Amniotic epithelial cell (primary cell): ENCODE measurements at regions not wholly inside any gene's neighbourhood (a gene's known extent, or its start where the extent isn't known, plus 50 kb on each side); places are given as distances from the start of the nearest gene placed in this dataset.

Experiments used
- DNase-seq: peaks from one replicate; pipeline ENCODE4 v3.0.0-alpha.2; 2010; ENCODE audit warnings: low read depth

DNA sequence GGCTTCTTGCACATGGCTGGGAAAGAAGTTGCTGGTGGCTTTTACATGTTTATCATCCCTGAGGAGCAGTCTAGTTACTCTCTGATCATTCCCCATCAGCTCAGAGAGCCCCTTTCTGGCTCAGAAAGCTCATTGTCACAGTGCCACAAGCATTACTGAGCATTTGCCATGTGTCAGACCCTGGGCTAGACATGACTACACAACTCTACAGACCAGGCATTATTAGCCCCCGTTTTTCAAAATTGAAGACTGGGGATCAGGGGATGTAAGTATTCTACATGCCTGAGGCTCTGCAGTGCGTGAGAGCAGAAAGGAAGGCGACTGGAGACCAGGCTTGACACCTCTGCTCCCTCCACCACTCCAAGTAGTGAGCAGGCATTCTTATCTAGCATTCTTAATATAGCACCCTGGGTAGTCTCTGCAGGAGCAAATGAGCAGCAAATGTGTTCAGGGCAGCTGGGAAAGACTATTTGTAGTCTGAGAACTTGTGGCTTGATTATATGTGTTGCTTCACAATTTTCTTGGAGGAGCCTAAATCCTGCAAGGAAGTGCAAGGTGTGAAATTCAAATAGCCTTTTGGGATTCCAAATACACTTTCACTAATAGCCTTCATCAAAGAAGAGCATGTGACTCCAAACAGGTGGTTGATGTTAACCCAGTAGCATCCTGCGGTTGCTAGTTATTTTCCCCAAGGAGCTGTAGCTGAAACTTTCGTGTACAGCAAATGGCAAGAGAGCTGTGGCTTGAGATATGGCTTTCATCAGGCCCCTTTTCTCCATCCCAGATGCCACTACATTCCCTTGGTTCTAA lies 143.2 kb downstream of the DDX1 start:
- no peak for DNase-seq

DNA sequence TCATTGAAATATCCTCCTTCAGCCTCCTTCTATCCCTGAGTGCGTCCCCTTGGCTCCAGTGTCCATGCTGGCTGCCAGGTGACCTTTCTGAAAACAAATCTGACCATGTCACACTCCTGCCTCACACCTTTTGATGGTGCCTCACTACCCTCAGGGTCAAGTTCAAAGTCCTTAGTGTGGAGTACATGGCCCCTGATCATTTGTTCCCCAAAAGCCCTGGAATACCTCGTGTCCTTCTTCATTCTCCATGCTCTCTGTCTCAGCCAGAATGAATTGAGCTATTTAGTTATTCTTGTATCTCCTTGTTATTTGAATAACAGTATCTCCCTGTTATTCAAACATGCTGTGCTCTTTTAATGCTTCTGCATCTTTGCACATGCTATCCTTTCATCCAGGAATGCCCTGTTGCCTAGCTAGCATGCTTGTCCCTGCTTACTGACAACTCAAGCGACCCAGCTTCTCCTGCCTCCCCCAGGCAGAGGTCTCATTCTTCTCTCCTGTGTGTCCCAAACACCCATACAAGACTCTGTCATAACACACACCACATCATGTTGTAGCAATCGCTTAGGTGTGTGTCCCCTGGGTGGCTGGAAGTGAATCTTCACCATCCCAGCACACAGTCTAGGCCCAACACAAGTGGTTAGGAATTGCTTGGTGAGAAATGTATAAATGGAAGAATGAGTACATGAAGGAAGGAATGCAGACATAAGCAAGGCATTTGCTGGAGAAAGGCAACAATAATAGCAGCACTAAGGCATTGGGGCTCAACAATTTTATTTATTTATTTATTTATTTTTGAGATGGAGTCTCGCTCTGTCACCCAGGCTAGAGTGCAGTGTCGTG lies 144.0 kb downstream of the DDX1 start:
- no peak for DNase-seq

DNA sequence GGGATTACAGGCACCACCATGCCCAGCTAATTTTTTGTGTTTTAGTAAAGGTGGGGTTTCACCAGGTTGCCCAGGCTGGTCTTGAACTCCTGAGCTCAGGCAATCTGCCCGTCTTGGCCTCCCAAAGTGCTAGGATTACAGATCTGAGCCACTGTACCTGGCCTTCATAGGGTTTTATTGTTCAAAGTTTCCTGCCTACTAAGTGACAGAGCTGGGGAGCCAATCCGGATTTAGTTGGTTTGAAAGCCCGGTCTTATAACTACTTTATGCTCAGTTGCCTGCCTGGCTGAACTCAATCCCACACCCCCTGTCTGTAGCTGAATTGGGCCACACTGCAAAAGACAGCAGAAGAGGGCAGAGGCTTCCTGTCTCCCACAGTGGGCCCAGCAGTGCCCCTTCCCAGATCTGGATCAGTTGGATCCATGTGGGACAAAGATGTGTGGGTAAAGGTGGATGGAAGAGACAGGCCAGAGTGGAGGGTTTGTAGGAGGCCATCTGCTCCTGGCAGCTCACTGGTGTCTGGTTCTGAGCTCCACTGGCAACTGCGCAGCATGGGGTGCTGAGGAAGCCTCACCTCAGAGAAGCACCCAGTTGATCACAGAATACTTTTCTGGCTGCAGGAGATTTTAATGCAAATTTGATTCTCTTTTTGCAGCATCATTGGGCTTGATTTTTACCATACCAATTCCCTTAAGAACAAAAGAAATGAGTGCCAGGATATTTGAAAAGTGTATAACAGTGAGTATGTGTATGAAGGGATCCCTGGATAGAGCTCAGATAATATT lies 144.9 kb downstream of the DDX1 start:
- no peak for DNase-seq

DNA sequence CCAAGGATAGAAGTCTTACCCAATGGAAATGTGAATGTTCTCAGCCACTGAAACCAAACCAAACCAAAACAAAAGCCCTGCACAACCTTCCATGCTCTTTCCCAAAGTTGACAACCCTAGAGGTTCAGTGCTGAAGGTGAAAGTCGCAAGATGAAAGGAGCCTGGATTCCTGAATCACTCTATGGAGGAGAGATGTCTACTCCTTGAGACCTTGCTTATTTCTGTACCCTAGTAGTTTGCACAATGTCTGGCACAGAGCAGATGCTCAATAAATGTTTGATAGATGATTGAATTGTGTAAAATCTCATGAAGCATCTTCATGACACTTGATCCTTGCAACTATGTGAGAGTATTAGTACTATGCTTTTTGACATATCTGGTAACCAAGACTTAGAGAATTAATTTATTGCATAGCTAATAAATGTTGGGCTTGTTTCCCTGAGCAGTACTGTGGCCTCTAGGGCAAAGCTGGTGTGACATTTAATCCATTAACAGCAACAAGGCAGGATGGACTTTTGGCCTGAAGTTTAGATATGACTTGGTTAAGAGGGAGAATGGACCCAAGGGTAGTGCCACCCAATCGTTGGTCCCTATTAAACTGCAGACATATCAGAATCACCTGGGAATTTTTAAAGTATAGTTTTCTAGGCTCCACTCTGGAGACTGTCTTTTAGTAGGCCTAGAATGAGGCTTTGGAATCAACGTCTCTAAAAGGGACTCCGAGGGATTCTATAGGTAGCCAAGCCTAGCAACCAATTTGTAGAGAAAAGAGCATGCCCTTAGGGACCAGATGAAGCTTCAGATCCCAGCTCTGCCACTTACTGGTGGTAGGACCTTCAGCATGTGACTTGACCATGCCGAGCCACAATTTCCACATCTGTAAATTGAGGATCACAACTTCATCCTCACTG lies 145.9 kb downstream of the DDX1 start:
- DNase-seq, result no peak

DNA sequence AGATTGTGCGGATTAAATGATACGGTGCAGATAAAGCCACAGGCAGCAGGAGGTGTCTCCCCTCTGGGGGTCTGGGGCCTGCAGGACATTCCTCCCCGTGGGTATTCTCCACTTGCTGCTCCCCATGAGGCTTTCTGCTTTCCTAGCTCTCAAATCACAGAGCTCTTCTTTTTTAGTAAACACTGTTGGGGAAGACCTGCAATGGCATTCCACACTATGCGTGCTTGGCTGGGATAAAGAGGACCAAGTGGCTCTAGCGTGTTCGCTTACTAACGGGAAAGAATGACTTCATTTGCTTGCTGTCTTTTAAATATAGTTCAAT lies 146.5 kb downstream of the DDX1 start:
- DNase-seq, result no peak

DNA sequence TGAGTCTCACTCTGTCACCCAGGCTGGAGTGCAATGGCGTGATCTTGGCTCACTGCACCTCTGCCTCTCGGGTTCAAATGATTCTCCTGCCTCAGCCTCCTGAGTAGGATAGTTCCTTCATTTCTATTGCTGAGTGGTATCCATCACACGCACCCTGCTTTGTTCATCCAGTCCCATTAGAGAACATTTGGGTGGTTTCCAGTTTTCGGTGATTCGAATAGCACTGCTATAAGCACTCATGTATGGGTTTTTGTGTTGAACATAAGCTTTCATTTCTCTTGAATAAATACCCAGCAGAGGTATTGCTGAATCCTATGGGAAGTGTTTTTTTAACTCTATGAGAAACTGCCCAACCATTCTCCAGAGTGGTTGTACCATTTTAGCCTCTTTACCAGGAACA lies 147.3 kb downstream of the DDX1 start:
- DNase-seq, result no peak

DNA sequence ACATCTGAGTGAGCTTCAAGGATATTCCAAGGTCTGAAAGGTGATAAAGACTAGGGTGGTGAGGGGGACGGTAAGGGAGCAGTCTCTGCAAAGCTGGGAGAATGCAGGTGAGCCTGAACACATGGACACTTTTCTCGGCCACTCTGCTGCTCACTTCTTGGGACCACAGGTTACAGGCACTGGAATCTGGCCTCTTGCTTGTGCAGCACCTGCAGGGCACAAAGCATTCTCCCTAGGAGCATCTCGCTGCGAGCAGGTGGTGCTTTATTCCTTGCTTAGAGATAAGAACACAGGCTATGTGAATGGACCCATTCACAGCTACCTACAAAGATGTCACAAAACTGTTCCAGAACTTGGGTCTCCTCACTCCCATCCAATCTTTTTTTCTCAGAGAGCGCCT lies 153.2 kb downstream of the DDX1 start:
- no peak for DNase-seq

DNA sequence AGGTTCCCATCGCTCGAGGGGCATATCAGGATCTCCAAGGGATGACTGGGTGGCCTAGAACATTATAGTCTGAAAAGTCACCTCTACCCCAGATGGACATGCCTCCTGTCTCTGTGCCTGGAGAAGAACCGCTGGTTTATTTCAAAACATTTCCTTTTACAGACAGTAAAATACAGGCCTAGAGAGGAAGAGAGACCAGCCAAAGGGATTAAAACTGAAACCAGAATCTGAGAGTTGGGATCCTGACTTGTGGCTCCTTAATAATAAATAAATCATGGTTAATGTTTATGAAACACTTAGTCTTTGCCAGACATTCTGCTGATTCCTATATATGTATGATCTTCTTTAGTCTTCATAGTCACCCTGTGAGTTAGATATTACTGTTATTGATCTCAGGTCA lies 153.7 kb downstream of the DDX1 start:
- peak; percentile 26 for DNase-seq

DNA sequence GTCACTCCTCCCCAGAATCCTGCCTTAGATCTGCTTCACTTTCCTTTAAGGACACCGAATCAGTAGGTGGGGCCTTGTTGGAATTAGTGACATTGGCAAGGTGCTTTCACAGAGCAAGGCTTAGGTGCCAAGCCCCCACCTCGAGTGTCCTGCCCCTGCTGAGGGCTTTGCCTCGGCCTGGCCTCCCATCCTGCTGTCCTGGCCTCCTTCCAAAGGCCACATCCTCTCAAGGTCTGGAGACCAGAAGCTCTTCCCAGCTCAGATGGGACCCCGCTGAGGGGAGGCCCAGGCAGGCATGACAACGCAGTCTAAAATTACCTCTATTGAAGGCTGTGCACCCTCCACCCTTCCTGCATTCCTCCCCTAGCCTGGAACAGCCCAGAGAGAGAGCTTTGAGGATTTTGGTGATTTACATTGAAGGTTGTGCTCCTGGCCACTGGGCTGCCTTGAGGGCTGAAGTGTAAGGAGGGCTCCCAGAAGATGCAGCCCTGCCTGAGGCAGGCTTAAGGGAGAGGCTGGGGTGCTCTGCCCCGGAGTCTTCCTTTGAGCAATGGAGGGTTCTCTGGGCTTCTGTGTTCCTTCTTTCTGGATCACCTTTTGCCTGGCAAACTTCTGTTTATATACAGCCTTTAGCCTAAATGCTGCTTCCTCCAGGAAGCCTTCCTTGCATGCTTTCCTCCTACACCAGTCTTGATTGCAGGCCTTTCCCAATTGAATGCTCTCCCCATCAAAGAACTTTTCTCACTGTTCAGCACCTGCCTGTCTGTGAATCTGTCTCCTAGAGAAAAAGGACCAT lies 154.4 kb downstream of the DDX1 start:
- DNase-seq, result no peak

DNA sequence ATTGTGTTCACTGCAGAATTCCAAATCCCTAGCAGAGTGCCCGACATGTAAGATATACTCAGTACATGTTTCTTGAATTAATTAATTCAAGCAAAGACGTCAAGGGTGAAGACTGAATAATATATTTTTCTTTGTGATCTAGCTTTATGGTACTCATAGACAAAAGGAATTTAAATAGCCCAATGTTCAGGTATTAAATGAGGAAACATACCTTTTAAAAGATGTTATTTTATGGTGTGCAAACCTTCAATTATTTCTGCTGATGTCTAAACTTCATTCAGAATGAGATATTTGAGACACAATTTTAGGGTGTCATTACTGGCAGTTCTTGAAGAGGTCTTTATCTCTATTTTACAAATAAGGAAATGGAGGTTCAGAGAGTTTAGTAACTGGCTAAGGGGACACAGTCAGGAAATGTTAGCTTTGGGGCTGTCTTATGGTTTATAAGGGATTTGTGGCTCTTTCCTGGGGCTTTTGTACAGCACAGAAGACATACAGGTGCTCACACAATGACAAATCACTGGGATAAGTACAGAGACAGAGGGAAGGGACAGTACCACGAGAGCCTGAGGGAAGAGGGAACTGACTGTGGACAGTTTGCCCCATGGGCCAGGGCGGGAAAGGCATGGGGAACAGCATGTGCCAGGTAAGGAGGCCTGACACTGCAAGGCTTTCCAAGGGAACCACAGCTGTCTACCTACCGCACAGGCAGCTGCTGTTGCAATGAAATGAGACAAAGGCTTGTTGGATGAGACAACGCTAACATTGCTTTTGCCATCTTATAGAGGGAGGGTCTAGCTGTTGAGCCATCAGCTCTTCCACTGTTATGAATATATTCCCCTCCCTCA lies 155.3 kb downstream of the DDX1 start:
- DNase-seq, result no peak

DNA sequence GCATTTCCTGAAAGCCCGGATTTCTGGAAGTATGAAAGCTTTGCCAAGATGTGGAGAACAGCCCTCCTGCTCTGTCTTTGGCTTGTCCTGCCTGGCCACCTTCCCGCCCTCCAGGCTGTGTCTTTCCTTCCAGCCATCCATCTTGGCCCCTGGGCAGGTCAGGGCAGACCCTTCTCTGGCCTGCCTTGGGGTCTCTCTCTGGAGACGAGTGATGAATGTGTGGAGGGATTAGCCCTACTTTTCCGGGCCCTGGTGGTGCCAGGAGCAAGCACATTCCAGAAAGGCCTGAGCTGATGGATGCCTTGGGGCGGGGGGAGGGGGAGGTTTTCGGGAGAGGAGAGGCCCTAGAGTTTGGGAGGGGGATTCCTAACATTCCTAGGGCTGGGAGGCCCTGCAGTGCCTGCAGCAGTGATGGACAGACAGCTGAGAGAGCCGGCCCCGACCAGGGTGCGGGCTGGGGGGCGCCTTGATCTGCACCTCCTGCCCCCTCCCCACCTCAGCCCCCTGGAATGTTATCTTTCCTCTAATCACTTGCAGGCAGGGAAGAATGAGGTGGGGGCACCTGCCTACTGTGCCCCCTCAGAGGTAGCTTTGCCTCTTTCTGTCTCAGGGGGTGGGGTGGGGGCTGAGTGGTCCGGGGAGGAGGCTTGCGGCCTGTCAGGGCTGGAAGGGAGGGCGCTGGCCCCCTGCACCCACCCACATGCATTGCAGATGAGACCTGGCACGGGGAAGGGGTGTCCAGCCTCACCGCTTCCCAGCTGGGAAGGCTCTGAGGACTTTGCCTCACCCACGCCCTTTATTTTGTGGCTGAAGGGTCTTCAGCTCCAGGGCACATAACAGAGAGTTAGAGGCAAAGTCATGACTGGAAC lies 156.2 kb downstream of the DDX1 start:
- DNase-seq, result peak; percentile 33

DNA sequence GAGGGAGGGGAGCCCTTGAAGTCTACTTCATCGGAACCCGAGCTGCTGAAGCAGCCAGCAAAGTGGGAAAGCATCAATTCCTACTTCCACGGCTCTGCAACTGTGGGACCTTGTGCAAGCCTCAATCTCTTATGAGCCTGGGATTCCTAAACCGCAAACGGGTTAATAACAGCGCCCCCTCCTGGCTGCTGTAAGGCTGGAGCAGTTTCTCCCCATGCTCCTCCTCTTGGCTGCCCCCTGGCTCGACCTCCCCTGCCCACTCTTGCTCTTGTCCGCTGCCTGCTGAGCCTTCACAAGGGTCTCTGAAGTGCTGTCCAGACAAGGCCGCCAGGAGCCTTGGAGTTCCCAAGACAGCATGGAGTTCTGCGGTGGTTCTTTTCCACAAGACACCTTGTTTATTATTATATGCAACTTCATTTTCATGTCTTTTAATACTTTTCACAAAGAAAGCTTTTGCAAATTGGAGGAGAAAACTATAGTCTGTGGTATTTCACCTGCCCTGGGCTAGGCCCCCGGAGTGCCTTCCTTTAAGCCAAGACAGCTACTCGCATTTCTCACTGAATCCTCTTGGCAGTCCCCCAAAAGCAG lies 157.2 kb downstream of the DDX1 start:
- peak; percentile 68 for DNase-seq

DNA sequence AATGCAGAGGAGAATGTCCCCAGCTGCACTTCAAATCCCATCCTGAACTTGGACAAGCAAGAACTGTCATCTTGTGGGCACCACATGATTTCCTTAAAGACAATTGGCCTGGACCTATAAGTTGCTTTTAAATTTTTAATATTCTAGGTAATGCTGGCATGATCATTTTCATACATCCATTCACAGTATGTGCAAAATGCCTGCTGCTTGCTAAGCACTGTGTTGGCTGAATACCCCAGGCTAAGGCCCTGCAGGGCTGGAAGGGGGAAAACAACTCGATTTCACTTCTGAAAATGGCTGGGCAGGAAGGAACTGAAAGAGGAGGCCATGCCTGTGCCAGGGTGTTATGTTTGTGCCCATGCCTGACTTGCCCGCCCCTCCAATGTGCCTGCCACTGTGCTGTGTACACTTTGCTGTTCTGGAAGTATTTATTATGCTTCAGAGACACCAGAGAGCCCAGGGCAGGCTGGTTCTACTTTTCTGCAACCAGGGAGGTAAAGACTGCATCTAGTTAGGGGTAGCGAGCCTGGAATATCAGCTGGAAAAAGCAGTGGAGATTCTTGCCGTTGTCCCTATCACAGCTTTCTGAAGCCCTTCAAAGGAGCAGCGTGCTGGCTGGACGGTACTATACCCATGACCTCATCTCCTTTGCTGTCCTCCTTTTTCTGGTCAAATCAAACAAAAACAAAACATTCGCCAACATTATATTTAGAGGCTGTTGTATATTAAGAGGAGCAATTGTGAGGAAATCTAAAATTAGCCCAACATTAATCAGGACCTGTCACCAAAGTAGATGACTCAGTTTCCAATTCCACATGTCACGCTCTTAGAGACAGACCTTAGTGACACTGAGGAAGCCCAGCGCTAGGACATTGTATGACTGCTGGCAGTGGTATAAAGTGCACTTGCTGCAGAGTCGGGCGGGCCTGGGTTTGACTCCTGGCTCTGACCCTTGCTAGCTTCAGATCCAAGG lies 158.1 kb downstream of the DDX1 start:
- DNase-seq, result no peak

DNA sequence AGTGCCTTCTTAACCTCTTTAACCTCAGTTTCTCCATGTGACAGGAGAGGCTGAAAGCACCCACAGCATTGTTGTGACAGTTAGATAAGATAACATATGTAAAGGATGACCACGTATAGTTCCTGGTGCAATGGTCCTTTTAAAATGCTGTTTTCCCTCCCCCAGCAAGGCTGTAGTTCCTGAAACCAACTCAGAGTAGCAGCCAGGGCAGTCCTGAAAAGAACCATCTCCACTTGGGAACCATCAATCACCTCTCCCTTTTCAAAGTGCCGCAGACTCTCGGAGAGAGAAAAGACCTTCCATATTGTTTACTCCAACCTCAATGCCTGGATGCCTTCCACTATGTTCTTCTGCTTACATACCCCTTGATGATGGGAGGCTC lies 158.8 kb downstream of the DDX1 start:
- no peak for DNase-seq

DNA sequence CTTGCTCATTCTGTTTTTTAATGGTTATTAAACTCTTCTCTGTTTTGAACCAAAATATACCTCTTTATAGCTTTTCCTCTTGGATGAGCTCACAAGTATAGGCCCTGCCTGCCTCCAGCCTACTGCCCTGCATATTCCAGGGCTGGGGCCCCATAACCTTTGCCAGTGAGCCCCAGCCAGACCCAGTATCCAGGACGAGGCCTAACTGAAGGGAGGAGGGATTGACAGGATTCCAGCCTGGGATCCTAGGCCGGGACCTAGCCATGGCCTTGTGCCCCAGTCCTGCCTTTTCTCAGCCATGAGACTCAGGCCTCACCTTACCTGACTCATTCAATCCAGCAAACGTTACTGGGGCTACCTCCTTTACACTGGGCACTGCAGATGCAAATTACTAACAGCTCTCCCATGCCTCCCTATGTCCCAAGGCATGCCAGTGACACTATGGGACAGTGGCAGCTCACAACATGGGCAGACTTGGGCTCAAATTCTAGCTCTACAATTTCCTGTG lies 159.2 kb downstream of the DDX1 start:
- DNase-seq, result no peak

DNA sequence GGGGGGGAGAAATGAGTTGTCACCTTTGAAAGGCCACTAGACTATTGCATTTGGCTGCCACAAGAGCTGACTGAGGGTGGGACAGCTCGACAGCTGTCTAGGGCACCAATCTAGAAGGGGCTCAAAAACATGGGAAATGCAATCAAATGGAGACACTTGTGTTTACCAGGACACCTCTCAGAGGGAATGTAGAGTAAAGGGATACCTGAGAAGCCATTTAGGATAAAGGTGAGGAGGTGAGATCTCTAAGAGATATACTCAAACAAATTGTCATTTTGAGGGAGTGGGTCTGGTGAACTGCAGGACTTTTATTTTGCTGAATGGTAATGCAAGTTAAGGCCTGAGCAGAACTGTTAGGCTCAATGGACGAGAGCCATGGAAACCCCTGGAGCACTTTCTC lies 159.8 kb downstream of the DDX1 start:
- DNase-seq, result no peak

DNA sequence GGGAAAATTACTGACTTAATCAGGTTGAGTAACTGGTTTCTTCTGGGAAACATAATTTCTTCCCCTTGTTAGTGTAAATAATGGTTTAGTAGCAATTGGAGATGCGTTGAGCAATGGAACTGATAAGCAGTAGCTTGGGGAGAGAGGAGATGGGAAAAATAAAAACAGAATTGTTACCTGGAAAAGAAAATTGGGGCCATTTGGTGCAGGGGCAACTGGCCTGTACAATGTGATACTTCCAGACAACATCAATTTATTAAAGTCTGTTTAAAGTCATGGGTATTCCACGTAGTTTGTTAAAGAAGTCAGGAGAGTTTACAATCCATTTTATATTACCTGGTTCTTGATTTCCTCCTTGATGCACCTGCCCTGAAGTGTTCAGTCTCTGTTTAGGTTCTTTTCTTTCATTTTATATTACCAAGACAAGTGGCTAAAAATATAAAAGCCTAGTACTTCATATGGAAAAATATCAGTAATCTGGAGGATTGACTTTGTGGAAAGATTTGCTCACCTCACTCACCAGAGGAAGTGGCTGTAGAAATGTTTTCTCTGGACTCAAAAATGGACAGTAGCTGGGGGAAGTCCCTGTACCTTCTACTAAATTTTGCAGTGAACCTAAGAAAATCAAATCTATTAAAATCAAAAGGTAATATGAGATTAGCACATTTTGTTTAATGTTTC lies 161.0 kb downstream of the DDX1 start:
- no peak for DNase-seq
